ENCODE measurements at regions not wholly inside any gene's neighbourhood (a gene's known extent, or its start where the extent isn't known, plus 50 kb on each side); places are given as distances from the start of the nearest gene placed in this dataset.

DNA sequence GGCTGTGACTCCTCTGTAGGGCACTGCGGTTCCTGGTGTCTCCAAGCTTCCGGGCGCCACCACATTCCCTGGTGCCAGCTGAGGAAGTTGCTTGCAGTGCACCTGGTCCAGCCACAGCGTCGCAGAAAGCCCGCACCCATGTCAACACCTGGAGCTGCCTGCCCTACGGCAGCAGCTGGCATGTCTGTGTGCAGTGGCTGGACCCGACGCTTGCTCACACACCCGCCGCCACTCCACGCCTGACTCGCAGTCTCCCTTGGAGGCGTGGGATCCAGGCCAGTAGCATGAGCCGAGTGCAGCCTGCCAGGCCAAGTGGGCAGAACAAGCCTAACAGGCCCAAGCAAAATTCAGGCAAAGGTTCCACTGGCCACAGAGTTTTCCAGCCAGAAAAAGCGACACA, 118.1 kb upstream of the PHF14 start:
- TF ChIP-seq, protein P1, sequence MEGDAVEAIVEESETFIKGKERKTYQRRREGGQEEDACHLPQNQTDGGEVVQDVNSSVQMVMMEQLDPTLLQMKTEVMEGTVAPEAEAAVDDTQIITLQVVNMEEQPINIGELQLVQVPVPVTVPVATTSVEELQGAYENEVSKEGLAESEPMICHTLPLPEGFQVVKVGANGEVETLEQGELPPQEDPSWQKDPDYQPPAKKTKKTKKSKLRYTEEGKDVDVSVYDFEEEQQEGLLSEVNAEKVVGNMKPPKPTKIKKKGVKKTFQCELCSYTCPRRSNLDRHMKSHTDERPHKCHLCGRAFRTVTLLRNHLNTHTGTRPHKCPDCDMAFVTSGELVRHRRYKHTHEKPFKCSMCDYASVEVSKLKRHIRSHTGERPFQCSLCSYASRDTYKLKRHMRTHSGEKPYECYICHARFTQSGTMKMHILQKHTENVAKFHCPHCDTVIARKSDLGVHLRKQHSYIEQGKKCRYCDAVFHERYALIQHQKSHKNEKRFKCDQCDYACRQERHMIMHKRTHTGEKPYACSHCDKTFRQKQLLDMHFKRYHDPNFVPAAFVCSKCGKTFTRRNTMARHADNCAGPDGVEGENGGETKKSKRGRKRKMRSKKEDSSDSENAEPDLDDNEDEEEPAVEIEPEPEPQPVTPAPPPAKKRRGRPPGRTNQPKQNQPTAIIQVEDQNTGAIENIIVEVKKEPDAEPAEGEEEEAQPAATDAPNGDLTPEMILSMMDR (IDR thresholded peaks at IDR 0.05) = no peak
- no peaks in the 10 kb centered on the region for H3K9me3 ChIP-seq
- no peak for DNase-seq
- no peaks in the 10 kb centered on the region for H3K4me1 ChIP-seq (ENCODE audit: low read depth)
- no peak for ATAC-seq
- intact Hi-C loops (cut with DNase I, micrococcal nuclease) = no loop called here
- no peak overlapping the region for H3K4me3 ChIP-seq
- H3K36me3 ChIP-seq (ENCODE audit: low read depth) = no peaks in the 10 kb centered on the region

DNA sequence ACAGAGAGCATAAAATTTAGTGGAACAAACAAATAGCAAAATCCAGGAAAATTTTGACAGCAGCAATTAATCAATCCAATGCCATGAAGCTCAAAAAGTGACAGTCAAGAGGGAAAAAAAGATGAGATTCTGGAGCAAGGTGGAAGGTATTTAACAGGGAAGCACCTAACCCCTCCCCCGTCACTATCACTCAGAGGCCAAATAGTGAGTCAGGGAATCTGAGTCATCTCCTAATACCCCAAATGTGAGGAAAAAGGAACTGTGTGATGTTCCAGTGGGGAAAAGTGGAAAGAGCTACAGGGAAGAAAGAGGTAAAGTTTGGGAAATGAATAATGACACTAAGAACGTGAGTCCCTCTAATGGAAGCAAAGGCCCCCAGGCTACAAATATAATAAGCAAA, 113.2 kb upstream of the PHF14 start:
- H3K4me1 ChIP-seq (ENCODE audit: low read depth) = no peaks in the 10 kb centered on the region
- intact Hi-C loops (cut with DNase I, micrococcal nuclease) = no loop called here
- no peak overlapping the region for H3K4me3 ChIP-seq
- H3K36me3 ChIP-seq (ENCODE audit: low read depth) = no peaks in the 10 kb centered on the region
- DNase-seq (no peak), ATAC-seq (no peak)
- no peaks in the 10 kb centered on the region for H3K9me3 ChIP-seq
- TF ChIP-seq, protein P1 (IDR thresholded peaks at IDR 0.05) = no peak

DNA sequence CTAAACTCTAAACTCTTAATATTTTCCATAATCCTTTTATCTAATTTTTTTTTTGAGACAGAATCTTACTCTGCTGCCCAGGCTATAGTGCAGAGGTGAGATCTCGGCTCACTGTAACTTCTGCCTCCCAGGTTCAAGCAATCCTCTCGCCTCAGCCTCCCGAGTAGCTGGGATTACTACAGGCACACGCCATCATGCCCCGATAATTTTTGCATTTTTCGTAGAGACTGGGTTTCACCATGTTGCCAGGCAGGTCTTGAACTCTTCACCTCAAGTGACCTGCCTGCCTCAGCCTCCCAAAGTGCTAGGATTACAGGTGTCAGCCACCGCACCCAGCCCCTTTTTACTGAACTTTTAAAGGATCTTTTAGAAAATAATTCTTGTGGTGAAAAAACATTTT, 110.2 kb upstream of the PHF14 start:
- Histone ChIP-seq H3K4me1 (ENCODE audit: low read depth) (no peaks in the 10 kb centered on the region), H3K4me3 (no peak overlapping the region), H3K9me3 (no peaks in the 10 kb centered on the region), H3K36me3 (ENCODE audit: low read depth) (no peaks in the 10 kb centered on the region)
- intact Hi-C loops (cut with DNase I, micrococcal nuclease) = no loop called here
- no peak for DNase-seq
- TF ChIP-seq, protein P1 (IDR thresholded peaks at IDR 0.05) = no peak
- no peak for ATAC-seq

DNA sequence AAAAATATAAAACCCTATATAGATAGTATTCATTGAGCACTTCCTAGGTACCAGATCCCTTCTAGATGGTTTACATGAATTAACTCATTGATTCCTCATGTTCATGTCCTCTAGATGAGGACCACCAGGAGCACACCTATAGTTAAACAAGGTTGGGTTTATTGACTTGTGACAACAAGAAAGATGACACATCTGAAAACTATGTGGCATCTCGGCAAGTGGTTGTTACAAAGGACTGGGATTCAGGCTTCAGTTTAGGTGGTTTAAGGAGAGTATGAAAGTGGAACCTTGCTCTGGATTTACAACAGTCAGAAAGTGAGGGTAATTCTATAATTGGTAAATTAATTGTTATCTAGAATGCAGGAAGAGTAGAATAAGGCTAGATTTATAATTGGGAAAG, 99.0 kb upstream of the PHF14 start:
- intact Hi-C loops (cut with DNase I, micrococcal nuclease) = no loop called here
- no peak for ATAC-seq
- DNase-seq = no peak
- H3K4me1 ChIP-seq (ENCODE audit: low read depth) = no peaks in the 10 kb centered on the region
- TF ChIP-seq, protein P1 (IDR thresholded peaks at IDR 0.05) = no peak
- H3K9me3 ChIP-seq = no peaks in the 10 kb centered on the region
- H3K36me3 ChIP-seq (ENCODE audit: low read depth) = no peaks in the 10 kb centered on the region
- H3K4me3 ChIP-seq = no peak overlapping the region

DNA sequence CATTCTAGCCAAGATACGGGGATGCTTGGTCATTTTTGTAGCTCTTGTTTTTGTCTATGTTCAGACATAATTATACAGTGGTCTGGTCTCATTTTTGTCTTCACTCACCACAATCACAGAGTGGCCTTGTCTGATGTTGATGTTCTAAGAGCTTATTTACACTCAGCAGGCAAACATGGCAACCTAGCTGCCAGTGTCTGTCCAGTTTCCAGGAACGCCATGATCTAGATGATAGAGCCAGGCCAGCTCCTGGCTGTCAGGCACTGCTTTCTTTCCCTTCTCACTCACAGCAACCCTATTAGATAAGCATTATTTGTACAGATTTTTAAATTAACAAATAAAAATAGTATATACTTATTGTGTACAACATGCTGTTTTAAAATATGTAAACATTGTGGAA, 98.6 kb upstream of the PHF14 start:
- TF ChIP-seq, protein P1 (IDR thresholded peaks at IDR 0.05) = no peak
- ATAC-seq (no peak), DNase-seq (no peak)
- Histone ChIP-seq H3K36me3 (ENCODE audit: low read depth) (no peaks in the 10 kb centered on the region), H3K9me3 (no peaks in the 10 kb centered on the region), H3K4me1 (ENCODE audit: low read depth) (no peaks in the 10 kb centered on the region), H3K4me3 (no peak overlapping the region)
- intact Hi-C loops (cut with DNase I, micrococcal nuclease) = no loop called here

DNA sequence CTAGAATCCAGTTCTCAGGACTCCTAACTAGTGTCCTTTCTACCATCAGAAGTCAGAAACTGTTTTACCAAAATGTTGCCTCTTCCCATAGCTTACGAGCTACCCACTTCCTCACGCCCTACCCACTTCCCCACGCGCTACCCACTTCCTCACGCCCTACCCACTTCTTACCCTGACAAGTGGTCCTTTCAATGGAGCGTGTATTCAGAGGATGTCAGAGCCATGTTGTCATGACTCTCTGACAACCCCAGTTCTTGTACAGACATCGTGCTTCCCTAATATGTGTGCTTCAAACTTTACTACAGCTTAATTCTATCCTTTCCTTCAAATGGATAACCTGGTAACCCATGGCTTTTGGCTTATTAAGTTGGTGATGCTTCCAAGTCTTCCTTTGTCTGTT, 84.8 kb upstream of the PHF14 start:
- Histone ChIP-seq H3K4me3 (no peak overlapping the region), H3K4me1 (ENCODE audit: low read depth) (no peaks in the 10 kb centered on the region), H3K9me3 (no peaks in the 10 kb centered on the region), H3K36me3 (ENCODE audit: low read depth) (no peaks in the 10 kb centered on the region)
- DNase-seq (no peak), ATAC-seq (no peak)
- intact Hi-C loops (cut with DNase I, micrococcal nuclease) = no loop called here
- TF ChIP-seq, protein P1 (IDR thresholded peaks at IDR 0.05) = no peak
